ENCODE measurements at regions not wholly inside any gene's neighbourhood (a gene's known extent, or its start where the extent isn't known, plus 50 kb on each side); places are given as distances from the start of the nearest gene placed in this dataset.

DNA sequence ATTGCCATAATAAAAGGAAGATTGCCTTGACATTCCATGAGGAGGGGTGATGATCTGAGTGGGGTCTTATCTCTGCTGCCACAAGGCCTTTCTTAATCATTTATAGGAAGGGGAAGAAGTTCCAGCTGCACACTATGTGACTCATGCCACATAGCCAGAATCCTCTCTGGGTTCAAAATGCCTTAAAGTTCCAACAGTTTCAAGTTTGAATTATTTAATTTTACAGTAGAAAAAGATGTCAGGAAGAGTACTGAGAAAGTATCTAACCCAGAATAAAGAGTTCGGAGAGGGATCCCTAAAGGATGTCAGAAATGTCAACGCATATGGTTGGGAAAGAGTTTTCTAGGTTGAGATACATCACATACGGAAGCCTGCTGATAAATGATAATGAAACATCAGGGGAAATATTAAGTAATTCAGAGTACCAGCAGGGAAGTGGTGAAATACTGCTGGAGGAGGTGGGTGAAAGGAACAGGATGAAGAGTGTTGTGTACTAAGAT lies 999.9 kb downstream of the TSN start:
- DNase-seq, result no peak
- H3K4me3 ChIP-seq, result no peak overlapping the region
- H3F3A ChIP-seq (ENCODE audit: insufficient read depth, low read depth), result no peaks in the 10 kb centered on the region
- H3K9me2 ChIP-seq (ENCODE audit: insufficient read depth), result no peaks in the 10 kb centered on the region
- no peaks in the 10 kb centered on the region for H4K20me1 ChIP-seq (ENCODE audit: insufficient read depth)
- no peaks in the 10 kb centered on the region for H3K4me1 ChIP-seq (replicated peaks; ENCODE audit: insufficient read depth)
- intact Hi-C loops (cut with micrococcal nuclease; ENCODE audit: unreplicated experiment), result no loop called here
- no TSS peak for BruUV-seq (replicated peaks)
- no peaks in the 10 kb centered on the region for H3K27me3 ChIP-seq (ENCODE audit: insufficient read depth, low read depth)
- H3K79me2 ChIP-seq (ENCODE audit: low read depth), result no peaks in the 10 kb centered on the region
- H3K27ac ChIP-seq, result no peak overlapping the region
- H3K9me3 ChIP-seq (ENCODE audit: insufficient read depth, low read depth), result no peaks in the 10 kb centered on the region
- ChIA-PET POLR2A (ENCODE audit: unreplicated experiment) (no interaction called here), CTCF (no interaction called here)
- TF ChIP-seq, protein P1, sequence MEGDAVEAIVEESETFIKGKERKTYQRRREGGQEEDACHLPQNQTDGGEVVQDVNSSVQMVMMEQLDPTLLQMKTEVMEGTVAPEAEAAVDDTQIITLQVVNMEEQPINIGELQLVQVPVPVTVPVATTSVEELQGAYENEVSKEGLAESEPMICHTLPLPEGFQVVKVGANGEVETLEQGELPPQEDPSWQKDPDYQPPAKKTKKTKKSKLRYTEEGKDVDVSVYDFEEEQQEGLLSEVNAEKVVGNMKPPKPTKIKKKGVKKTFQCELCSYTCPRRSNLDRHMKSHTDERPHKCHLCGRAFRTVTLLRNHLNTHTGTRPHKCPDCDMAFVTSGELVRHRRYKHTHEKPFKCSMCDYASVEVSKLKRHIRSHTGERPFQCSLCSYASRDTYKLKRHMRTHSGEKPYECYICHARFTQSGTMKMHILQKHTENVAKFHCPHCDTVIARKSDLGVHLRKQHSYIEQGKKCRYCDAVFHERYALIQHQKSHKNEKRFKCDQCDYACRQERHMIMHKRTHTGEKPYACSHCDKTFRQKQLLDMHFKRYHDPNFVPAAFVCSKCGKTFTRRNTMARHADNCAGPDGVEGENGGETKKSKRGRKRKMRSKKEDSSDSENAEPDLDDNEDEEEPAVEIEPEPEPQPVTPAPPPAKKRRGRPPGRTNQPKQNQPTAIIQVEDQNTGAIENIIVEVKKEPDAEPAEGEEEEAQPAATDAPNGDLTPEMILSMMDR (conservative IDR thresholded peaks at IDR 0.05), result no peak
- TF ChIP-seq EZH2 (IDR thresholded peaks at IDR 0.05; ENCODE audit: low read depth), result no peak
- no peak overlapping the region for H2AFZ ChIP-seq
- no peak overlapping the region for H3K4me2 ChIP-seq
- no peaks in the 10 kb centered on the region for H3K36me3 ChIP-seq (ENCODE audit: low read depth)

DNA sequence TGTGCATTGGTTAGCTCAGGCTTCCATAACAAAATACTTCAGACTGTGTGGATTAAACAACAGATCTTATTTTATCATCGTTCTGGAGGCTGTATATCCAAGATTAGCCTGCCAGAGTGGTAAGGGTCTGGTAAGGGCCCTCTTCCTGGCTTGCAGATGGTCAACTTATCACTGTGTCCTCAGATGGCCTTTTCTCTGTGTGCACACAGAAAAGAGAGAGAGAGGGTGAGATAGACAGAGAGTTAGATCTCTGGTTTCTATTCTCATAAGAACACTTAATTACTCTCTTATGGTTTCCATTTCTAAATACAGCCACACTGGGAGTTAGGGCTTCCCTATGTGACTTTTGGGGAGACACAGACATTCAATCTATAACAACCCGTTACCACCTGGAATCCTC lies 1003.5 kb downstream of the TSN start:
- no peak for DNase-seq
- no peak overlapping the region for H3K4me2 ChIP-seq
- no peaks in the 10 kb centered on the region for H3K36me3 ChIP-seq (ENCODE audit: low read depth)
- no TSS peak for BruUV-seq (replicated peaks)
- no peaks in the 10 kb centered on the region for H3K4me1 ChIP-seq (replicated peaks; ENCODE audit: insufficient read depth)
- no peaks in the 10 kb centered on the region for H3K79me2 ChIP-seq (ENCODE audit: low read depth)
- ChIA-PET CTCF (no interaction called here), POLR2A (ENCODE audit: unreplicated experiment) (no interaction called here)
- TF ChIP-seq, protein P1 (conservative IDR thresholded peaks at IDR 0.05), result no peak
- TF ChIP-seq EZH2 (IDR thresholded peaks at IDR 0.05; ENCODE audit: low read depth), result no peak
- H2AFZ ChIP-seq, result no peak overlapping the region
- no peaks in the 10 kb centered on the region for H4K20me1 ChIP-seq (ENCODE audit: insufficient read depth)
- H3K27me3 ChIP-seq (ENCODE audit: insufficient read depth, low read depth), result no peaks in the 10 kb centered on the region
- no peaks in the 10 kb centered on the region for H3K9me2 ChIP-seq (ENCODE audit: insufficient read depth)
- no peak overlapping the region for H3K4me3 ChIP-seq
- no peak overlapping the region for H3K27ac ChIP-seq
- intact Hi-C loops (cut with micrococcal nuclease; ENCODE audit: unreplicated experiment), result no loop called here
- no peaks in the 10 kb centered on the region for H3K9me3 ChIP-seq (ENCODE audit: insufficient read depth, low read depth)
- H3F3A ChIP-seq (ENCODE audit: insufficient read depth, low read depth), result no peaks in the 10 kb centered on the region

DNA sequence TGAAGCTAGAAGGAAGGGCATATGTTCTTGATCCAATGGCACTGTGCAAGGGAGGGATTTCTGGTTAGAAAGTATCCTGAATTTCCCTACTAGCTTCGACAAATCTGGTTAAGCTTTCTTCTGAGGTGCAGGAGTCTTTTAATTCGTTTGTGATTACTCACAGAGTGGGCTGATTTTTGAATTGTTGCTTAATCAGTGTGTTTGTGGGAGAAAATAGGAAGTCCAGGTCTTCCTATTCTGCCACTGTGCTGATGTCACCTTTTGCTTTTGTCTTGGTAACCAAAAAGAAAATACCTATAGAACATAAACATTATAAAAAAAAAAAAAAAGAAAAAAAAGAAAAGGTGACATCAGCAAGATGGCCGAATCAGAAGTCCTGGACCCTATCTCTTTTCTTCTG lies 1008.6 kb downstream of the TSN start:
- Histone ChIP-seq H2AFZ (peak overlapping the region; percentile 53; the same call in 1 of the 2 replicates), H3K4me1 (replicated peaks; ENCODE audit: insufficient read depth) (no peaks in the 10 kb centered on the region), H3K9me2 (ENCODE audit: insufficient read depth) (no peaks in the 10 kb centered on the region; the same call in 1 of the 2 replicates), H3K4me3 (no peak overlapping the region), H3F3A (ENCODE audit: insufficient read depth, low read depth) (no peaks in the 10 kb centered on the region), H3K79me2 (ENCODE audit: low read depth) (no peaks in the 10 kb centered on the region), H3K27me3 (ENCODE audit: insufficient read depth, low read depth) (no peaks in the 10 kb centered on the region), H4K20me1 (ENCODE audit: insufficient read depth) (no peaks in the 10 kb centered on the region), H3K27ac (no peak overlapping the region), H3K36me3 (ENCODE audit: low read depth) (no peaks in the 10 kb centered on the region), H3K9me3 (ENCODE audit: insufficient read depth, low read depth) (no peaks in the 10 kb centered on the region; the same call in 1 of the 2 replicates), H3K4me2 (no peak overlapping the region)
- DNase-seq, result no peak
- no TSS peak for BruUV-seq (replicated peaks)
- intact Hi-C loops (cut with micrococcal nuclease; ENCODE audit: unreplicated experiment), result no loop called here
- ChIA-PET CTCF (no interaction called here), POLR2A (ENCODE audit: unreplicated experiment) (no interaction called here)
- TF ChIP-seq, protein P1 (conservative IDR thresholded peaks at IDR 0.05), result no peak
- no peak for TF ChIP-seq EZH2 (IDR thresholded peaks at IDR 0.05; ENCODE audit: low read depth)

All from PC-9 (cell line).